HepG2 (cell line): ENCODE measurements at regions not wholly inside any gene's neighbourhood (a gene's known extent, or its start where the extent isn't known, plus 50 kb on each side); places are given as distances from the start of the nearest gene placed in this dataset.

Experiments used
- ATAC-seq: fragments of 200-7000 bp; cut with Tn5 transposase; 3 replicates; pipeline ENCODE4 v1.9.1; 2020; ENCODE audit warnings: mild to moderate bottlenecking, moderate library complexity
- BruUV-seq: library from RNA; stranded (reverse); fragments of 400-500 nt; replicated peaks from 2 replicates; lab custom pipeline; 2021; lab: Mats Ljungman, UMichigan
- CTCF ChIA-PET: fragments of 300-600 bp; formaldehyde crosslinking; extraction: SDS; loops from one replicate; lab custom pipeline; 2021; ENCODE audit warnings: low total read pairs, inconsistent platforms, low intra/inter-chr PET ratio; lab: Yijun Ruan, JAX
- POLR2A ChIA-PET: fragments of 350-600 bp; sonication (Branson Sonifier 250); formaldehyde crosslinking; loops from one replicate; lab custom pipeline; 2020; ENCODE audit warnings: antibody characterized with exemption, inconsistent platforms; lab: Yijun Ruan, JAX
- DNase-seq: peaks from one replicate; pipeline ENCODE4 v3.0.0-alpha.2; 2015; ENCODE audit warnings: low spot score
- FAIRE-seq: peaks from 3 replicates; lab custom pipeline; 2011; peaks lifted over from hg19 to GRCh38; lab: Jason Lieb, UNC
- H2AFZ ChIP-seq: one replicate; pipeline ENCODE4 v1.6.1; 2011; ENCODE audit warnings: low read length, inconsistent platforms
- H3K27ac ChIP-seq: fragments of 300-600 bp; 3 replicates; pipeline ENCODE4 v1.8.0; 2011; ENCODE audit warnings: mixed run types, mild to moderate bottlenecking, mixed read lengths, low read length, inconsistent platforms; ENCODE audit not compliant: insufficient read depth; ENCODE audit errors: extremely low read length
- H3K27me3 ChIP-seq, 2 experiments: fragments of 200-600 bp in 1 of 2; 2 replicates in 1 of 2; 3 replicates in 1 of 2; pipeline versions ENCODE4 v1.6.0 to v1.8.0; 2011; ENCODE audit warnings: low read length in 2 of 2, mild to moderate bottlenecking in 2 of 2, moderate library complexity in 2 of 2, inconsistent platforms in 1 of 2; ENCODE audit not compliant: insufficient read depth in 2 of 2, control insufficient read depth in 1 of 2
- H3K36me3 ChIP-seq, 2 experiments: fragments of 200-600 bp in 1 of 2; replicated peaks in 1 of 2; 2 replicates in 1 of 2; 3 replicates in 1 of 2; pipeline versions ENCODE4 v1.5.1 to v1.8.0; 2011; ENCODE audit warnings: low read length in 2 of 2, inconsistent platforms in 1 of 2; ENCODE audit not compliant: insufficient read depth in 2 of 2, control insufficient read depth in 1 of 2
- H3K4me1 ChIP-seq: 2 replicates; pipeline ENCODE4 v1.5.1; 2012; ENCODE audit warnings: low read length, inconsistent platforms; ENCODE audit not compliant: insufficient read depth
- H3K4me2 ChIP-seq: 2 replicates; pipeline ENCODE4 v1.6.0; 2011; ENCODE audit warnings: low read depth, low read length, inconsistent platforms
- H3K4me3 ChIP-seq, 3 experiments: fragments of 200-600 bp in 1 of 3; sonication (generic), shearing (Covaris generic) in 1 of 3; replicated peaks in 1 of 3; 2 replicates each; pipeline ENCODE4 v1.5.1; 2011 to 2016; ENCODE audit warnings: low read length in 3 of 3, inconsistent platforms in 2 of 3, low read depth in 2 of 3, mild to moderate bottlenecking in 2 of 3, control low read depth in 1 of 3, mixed read lengths in 1 of 3; ENCODE audit not compliant: insufficient read depth in 1 of 3
- H3K79me2 ChIP-seq: one replicate; pipeline ENCODE4 v1.6.1; 2011; ENCODE audit warnings: low read length, inconsistent platforms; ENCODE audit not compliant: insufficient read depth
- H3K9ac ChIP-seq: 2 replicates; pipeline ENCODE4 v1.6.0; 2011; ENCODE audit warnings: mild to moderate bottlenecking, low read depth, low read length, inconsistent platforms; ENCODE audit not compliant: insufficient read depth
- H3K9me3 ChIP-seq: 2 replicates; pipeline ENCODE4 v1.5.1; 2012; ENCODE audit warnings: mild to moderate bottlenecking, low read length
- H4K20me1 ChIP-seq: 2 replicates; pipeline ENCODE4 v1.6.0; 2011; ENCODE audit warnings: inconsistent platforms, mild to moderate bottlenecking, low read length, moderate library complexity; ENCODE audit not compliant: insufficient read depth
- ARHGAP35 ChIP-seq: sonication (generic); formaldehyde crosslinking; IDR thresholded peaks from 2 replicates; pipeline ENCODE4 v1.9.0; 2022; ENCODE audit warnings: mild to moderate bottlenecking, inconsistent platforms, moderate library complexity, missing genetic modification reagents, borderline replicate concordance
- MXI1 ChIP-seq: IDR thresholded peaks from 3 replicates; pipeline ENCODE4 v1.6.1; 2012; ENCODE audit warnings: low read depth, low read length, inconsistent platforms, borderline replicate concordance
- TCF7L2 ChIP-seq: IDR thresholded peaks from 2 replicates; pipeline ENCODE4 v1.6.1; 2011; ENCODE audit warnings: mild to moderate bottlenecking, low read depth, low read length, moderate library complexity
- WGBS: methylation state at CpG from one replicate; pipeline ENCODE4 v1.1.6; 2017; ENCODE audit warnings: low lambda C conversion rate; 5-methylcytosine and 5-hydroxymethylcytosine counted together
- in situ Hi-C: cut with HindIII; loops from 2 replicates; pipeline ENCODE4 v1.10.0; 2017; ENCODE audit warnings: low pct_unique_long_range_greater_than_20kb; ENCODE audit not compliant: extremely low pct_ligation_motif_present
- intact Hi-C: fragments of 100-400 bp; cut with micrococcal nuclease; formaldehyde crosslinking; loops from one replicate; pipeline ENCODE4 v1.10.0; 2022; ENCODE audit not compliant: unreplicated experiment
- TF ChIP-seq, protein P1 (sequence below): sonication (generic); formaldehyde crosslinking; IDR thresholded peaks from 2 replicates; pipeline ENCODE4 v1.4.0; 2020; ENCODE audit warnings: mild to moderate bottlenecking, missing genetic modification reagents, borderline replicate concordance
- TF ChIP-seq, protein P2 (sequence below): sonication (generic); formaldehyde crosslinking; IDR thresholded peaks from 2 replicates; pipeline ENCODE4 v1.5.0; 2020; ENCODE audit warnings: missing genetic modification reagents
- TF ChIP-seq, protein P3 (sequence below): IDR thresholded peaks from 2 replicates; pipeline ENCODE4 v1.6.1; 2016; ENCODE audit warnings: missing biosample characterization, missing genetic modification reagents, low read depth
- TF ChIP-seq, protein P4 (sequence below): sonication (generic); formaldehyde crosslinking; IDR thresholded peaks from 2 replicates; pipeline ENCODE4 v1.4.0; 2020; ENCODE audit warnings: mild to moderate bottlenecking, low read depth, missing genetic modification reagents

DNA sequence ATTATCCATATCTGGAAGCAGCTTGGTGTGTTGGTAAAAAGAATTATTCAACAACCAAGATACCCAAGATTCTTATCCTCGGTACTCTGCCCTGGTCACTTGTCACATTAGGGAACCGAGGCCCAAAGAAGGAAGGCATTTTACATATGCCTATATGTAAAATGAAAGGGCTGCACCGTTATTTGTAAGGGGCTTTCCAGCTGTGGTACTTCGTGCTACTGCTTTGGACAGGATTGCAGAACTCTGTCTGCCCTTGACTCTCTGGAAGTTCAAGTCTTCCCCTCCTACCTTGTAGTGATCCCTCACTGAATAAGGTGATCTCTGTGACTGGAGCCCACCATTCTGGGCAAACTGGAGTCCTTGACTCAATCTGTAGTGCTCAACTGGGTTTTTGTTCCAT is 198.9 kb upstream of the TOPAZ1 start:
- Histone ChIP-seq H3K36me3 (no peaks in the 10 kb centered on the region), H3K4me1 (no peaks in the 10 kb centered on the region), H3K4me2 (no peak overlapping the region), H3K27me3 (peaks cover 2 to 10% of the 10 kb centered on the region in 2 experiments; a peak in 2 of 5 replicates), H3K79me2 (no peaks in the 10 kb centered on the region), H3K9me3 (no peaks in the 10 kb centered on the region)
- 3% methylated on average over 3 of the region's 4 CpGs for WGBS
- intact Hi-C loops = no loop called here
- POLR2A ChIA-PET = no interaction called here
- CTCF ChIA-PET = no interaction called here
- no peak for ATAC-seq
- DNase-seq = no peak
- FAIRE-seq = no peak
- TF ChIP-seq, protein P1, sequence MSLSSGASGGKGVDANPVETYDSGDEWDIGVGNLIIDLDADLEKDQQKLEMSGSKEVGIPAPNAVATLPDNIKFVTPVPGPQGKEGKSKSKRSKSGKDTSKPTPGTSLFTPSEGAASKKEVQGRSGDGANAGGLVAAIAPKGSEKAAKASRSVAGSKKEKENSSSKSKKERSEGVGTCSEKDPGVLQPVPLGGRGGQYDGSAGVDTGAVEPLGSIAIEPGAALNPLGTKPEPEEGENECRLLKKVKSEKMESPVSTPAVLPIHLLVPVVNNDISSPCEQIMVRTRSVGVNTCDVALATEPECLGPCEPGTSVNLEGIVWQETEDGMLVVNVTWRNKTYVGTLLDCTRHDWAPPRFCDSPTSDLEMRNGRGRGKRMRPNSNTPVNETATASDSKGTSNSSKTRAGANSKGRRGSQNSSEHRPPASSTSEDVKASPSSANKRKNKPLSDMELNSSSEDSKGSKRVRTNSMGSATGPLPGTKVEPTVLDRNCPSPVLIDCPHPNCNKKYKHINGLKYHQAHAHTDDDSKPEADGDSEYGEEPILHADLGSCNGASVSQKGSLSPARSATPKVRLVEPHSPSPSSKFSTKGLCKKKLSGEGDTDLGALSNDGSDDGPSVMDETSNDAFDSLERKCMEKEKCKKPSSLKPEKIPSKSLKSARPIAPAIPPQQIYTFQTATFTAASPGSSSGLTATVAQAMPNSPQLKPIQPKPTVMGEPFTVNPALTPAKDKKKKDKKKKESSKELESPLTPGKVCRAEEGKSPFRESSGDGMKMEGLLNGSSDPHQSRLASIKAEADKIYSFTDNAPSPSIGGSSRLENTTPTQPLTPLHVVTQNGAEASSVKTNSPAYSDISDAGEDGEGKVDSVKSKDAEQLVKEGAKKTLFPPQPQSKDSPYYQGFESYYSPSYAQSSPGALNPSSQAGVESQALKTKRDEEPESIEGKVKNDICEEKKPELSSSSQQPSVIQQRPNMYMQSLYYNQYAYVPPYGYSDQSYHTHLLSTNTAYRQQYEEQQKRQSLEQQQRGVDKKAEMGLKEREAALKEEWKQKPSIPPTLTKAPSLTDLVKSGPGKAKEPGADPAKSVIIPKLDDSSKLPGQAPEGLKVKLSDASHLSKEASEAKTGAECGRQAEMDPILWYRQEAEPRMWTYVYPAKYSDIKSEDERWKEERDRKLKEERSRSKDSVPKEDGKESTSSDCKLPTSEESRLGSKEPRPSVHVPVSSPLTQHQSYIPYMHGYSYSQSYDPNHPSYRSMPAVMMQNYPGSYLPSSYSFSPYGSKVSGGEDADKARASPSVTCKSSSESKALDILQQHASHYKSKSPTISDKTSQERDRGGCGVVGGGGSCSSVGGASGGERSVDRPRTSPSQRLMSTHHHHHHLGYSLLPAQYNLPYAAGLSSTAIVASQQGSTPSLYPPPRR (CRISPR knock-in tag) = no peak
- TF ChIP-seq, protein P2, sequence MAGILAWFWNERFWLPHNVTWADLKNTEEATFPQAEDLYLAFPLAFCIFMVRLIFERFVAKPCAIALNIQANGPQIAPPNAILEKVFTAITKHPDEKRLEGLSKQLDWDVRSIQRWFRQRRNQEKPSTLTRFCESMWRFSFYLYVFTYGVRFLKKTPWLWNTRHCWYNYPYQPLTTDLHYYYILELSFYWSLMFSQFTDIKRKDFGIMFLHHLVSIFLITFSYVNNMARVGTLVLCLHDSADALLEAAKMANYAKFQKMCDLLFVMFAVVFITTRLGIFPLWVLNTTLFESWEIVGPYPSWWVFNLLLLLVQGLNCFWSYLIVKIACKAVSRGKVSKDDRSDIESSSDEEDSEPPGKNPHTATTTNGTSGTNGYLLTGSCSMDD = no peak
- TF ChIP-seq ARHGAP35 (CRISPR knock-in tag) (no peak), TCF7L2 (no peak), MXI1 (no peak)
- TF ChIP-seq, protein P3, sequence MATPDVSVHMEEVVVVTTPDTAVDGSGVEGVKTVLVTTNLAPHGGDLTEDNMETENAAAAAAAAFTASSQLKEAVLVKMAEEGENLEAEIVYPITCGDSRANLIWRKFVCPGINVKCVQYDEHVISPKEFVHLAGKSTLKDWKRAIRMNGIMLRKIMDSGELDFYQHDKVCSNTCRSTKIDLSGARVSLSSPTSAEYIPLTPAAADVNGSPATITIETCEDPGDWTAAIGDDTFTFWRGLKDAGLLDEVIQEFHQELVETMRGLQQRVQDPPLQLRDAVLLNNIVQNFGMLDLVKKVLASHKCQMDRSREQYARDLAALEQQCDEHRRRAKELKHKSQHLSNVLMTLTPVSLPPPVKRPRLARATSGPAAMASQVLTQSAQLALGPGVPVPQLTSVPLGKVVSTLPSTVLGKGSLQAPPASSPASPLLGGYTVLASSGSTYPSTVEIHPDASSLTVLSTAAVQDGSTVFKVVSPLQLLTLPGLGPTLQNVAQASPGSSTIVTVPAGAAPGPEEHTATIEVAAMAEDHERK = no peak
- TF ChIP-seq, protein P4, sequence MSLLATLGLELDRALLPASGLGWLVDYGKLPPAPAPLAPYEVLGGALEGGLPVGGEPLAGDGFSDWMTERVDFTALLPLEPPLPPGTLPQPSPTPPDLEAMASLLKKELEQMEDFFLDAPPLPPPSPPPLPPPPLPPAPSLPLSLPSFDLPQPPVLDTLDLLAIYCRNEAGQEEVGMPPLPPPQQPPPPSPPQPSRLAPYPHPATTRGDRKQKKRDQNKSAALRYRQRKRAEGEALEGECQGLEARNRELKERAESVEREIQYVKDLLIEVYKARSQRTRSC (CRISPR knock-in tag) = no peak
- TF ChIP-seq, all 625 proteins: peak for 0
- in situ Hi-C loops = no loop called here
- Histone ChIP-seq H4K20me1 (no peaks in the 10 kb centered on the region), H2AFZ (no peak overlapping the region), H3K27ac (no peak overlapping the region), H3K9ac (no peak overlapping the region), H3K4me3 (no peak overlapping the region)
- no TSS peak for BruUV-seq
